ENCODE measurements at regions not wholly inside any gene's neighbourhood (a gene's known extent, or its start where the extent isn't known, plus 50 kb on each side); places are given as distances from the start of the nearest gene placed in this dataset.

DNA sequence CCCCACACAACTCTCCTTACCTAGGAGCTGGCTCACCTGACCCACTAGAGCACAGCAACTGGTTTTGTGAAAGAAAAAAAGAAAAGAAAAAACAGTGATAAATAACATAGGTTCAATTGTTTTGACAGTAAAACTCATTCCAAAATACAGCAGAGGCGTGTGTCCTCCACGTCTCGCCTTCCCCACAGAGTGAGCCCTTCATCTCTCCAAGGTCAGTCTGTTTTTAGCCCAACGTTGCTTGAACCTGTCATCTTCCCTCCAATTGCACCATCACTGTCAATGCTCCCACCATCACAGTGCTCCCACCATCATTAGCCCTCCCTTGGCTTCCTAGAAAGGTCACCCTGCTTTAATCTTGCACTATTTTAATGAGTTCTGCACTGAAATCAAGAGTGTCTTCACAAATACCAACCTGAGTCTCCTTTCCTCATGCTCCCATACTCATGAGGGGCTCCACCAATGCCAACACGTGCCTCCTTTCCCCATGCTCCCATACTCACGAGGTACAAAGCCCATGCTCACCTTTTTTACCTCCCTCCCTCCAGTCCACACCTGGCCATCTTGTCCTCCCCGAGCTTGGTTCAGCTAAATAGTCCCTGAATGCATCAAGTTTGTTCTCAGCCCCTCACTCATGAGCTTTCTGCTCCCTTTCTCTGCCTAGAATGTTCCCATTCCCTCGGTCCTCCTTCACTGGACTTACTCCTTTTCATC is 103.7 kb downstream of the IRS2 start:
- DNase-seq (ENCODE audit: low spot score) (no peak), ATAC-seq (ENCODE audit: low FRiP score) (no peak)

DNA sequence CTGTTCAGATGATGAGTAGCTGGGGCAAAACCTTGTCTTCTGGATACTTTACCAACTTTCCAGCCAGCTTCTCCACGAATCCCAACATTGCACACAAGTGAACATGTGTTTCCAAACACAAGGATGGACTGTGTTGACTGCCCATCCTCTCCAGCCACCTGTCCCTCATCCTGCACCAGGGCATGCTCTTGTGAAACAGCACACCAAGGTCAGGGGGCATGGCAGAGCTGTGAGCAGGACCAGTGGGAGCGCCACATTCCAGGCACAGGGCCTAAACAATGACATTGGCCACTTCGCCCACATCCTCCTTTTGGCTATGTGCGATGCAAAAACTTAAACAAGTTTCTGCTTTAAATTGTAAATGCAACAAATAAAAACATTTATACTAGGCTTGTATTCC is 105.5 kb downstream of the IRS2 start:
- no peak for DNase-seq (ENCODE audit: low spot score)

More for the DNA sequence above, 103.7 kb downstream of the IRS2 start:
- TF ChIP-seq, protein P1, sequence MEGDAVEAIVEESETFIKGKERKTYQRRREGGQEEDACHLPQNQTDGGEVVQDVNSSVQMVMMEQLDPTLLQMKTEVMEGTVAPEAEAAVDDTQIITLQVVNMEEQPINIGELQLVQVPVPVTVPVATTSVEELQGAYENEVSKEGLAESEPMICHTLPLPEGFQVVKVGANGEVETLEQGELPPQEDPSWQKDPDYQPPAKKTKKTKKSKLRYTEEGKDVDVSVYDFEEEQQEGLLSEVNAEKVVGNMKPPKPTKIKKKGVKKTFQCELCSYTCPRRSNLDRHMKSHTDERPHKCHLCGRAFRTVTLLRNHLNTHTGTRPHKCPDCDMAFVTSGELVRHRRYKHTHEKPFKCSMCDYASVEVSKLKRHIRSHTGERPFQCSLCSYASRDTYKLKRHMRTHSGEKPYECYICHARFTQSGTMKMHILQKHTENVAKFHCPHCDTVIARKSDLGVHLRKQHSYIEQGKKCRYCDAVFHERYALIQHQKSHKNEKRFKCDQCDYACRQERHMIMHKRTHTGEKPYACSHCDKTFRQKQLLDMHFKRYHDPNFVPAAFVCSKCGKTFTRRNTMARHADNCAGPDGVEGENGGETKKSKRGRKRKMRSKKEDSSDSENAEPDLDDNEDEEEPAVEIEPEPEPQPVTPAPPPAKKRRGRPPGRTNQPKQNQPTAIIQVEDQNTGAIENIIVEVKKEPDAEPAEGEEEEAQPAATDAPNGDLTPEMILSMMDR (IDR thresholded peaks at IDR 0.05), result no peak

DNA sequence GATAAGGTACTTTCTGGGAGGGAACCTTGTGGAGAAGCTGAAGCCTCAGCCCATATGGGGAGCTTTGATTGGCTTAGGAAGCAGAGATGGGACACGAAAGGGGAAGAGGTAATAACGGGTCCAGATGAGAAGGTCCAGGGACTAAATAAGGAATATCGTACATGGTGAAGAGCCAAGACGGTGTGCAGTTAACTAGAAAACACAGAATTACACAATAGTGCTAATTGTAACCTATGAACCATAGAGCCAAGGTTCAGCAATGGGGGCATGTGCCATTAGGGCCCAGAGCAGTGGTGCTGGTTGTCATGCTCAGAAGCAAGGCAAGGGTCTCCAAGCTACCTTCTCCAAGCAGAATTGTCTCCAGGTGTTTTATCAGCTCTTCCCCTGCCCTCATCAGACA is 106.1 kb downstream of the IRS2 start:
- DNase-seq (ENCODE audit: low spot score), result no peak
- TF ChIP-seq, protein P1 (IDR thresholded peaks at IDR 0.05), result no peak
- ATAC-seq (ENCODE audit: low FRiP score), result no peak

More for the DNA sequence above, 105.5 kb downstream of the IRS2 start:
- no peak for ATAC-seq (ENCODE audit: low FRiP score)
- TF ChIP-seq, protein P1 (IDR thresholded peaks at IDR 0.05), result no peak

DNA sequence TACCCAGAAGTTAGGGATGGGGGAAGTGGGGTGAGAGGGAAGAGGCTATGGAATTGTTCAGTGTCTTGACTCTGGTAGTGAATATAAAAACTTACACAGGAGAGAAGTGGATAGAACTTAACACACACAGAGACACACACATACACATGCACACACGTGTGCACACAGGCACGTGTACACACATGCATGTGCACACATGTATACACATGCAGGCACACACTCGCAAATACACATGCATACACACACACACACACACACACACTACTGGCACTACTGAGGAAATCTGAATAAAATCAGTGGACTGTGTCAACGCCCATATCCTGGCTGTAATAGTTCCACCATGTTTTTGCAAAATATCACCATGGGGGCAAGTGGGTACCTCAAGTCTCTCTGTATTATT is 107.9 kb downstream of the IRS2 start:
- TF ChIP-seq, protein P1 (IDR thresholded peaks at IDR 0.05), result no peak
- ATAC-seq (ENCODE audit: low FRiP score), result no peak
- DNase-seq (ENCODE audit: low spot score), result no peak

DNA sequence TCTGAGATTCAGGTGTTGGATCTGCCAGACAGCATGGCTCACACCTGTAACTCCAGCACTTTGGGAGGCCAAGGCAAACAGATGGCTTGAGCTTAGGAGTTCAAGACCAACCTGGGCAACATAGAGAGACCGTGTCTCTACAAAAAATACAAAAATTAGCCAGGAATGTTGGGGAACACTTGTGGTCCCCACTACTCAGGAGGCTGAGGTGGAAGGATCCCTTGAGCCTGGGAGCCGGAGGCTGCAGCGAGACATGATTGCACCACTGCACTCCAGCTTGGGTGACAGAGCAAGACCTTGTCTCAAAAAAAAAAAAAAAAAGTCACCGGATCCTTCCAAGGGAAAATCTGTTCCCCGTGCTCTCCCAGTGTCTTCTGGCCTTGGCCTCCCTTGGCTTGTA is 109.2 kb downstream of the IRS2 start:
- ATAC-seq (ENCODE audit: low FRiP score) (no peak), DNase-seq (ENCODE audit: low spot score) (no peak)
- TF ChIP-seq, protein P1 (IDR thresholded peaks at IDR 0.05), result no peak

DNA sequence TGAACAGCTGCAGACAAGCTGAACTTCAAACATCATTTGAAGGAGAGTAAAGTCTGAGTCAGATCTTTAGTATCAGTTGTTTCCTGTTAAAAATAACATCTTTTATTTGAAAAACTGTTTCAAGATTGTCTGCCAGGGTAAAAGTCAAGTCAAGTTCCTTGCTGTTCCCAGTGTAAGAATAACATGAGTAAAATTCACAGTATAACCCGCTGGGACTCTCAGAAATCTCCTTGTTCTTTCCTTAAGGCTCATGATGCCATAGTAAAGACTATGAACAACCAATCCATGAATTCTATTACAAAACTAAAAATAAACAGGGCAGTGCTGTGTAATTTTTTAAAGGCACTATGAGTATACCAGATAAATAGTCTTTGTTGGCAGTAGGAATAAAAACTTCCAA is 112.9 kb downstream of the IRS2 start:
- TF ChIP-seq, protein P1 (IDR thresholded peaks at IDR 0.05), result no peak
- ATAC-seq (ENCODE audit: low FRiP score) (no peak), DNase-seq (ENCODE audit: low spot score) (no peak)

DNA sequence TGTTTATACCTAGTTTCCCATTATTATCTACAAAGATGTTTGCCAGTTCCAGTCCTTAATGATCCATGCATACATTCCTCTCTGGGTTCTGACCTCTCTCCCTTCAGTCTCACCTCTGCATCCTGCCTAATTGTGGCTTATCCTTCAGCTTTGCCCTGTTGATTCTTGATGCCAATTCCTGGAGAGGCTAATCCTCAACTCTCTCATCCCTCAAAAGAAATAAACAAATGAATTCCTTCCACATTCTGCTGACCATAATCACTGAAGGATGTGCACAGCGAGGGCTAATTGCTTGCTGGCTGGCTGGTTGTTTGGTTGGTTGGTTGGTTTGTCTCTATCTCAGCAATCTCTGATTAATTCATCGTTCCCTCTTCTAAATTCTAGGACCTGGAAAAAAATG is 113.8 kb downstream of the IRS2 start:
- TF ChIP-seq, protein P1 (IDR thresholded peaks at IDR 0.05), result no peak
- no peak for ATAC-seq (ENCODE audit: low FRiP score)
- no peak for DNase-seq (ENCODE audit: low spot score)
